GM23338 (cell line): ENCODE measurements at regions not wholly inside any gene's neighbourhood (a gene's known extent, or its start where the extent isn't known, plus 50 kb on each side); places are given as distances from the start of the nearest gene placed in this dataset.

ENCODE experiments used
- ATAC-seq: fragments of 200-7000 bp; cut with Tn5 transposase; 3 replicates; pipeline ENCODE4 v1.9.1; 2020
- DNase-seq: peaks from one replicate; pipeline ENCODE4 v3.0.0-alpha.2; 2015; ENCODE audit warnings: low spot score
- H2AFZ ChIP-seq: fragments of 200-600 bp; sonication (generic); 2 replicates; pipeline ENCODE4 v1.8.0; 2016; ENCODE audit warnings: antibody characterized with exemption, mild to moderate bottlenecking, moderate library complexity
- H3F3A ChIP-seq: fragments of 200-600 bp; sonication (generic); replicated peaks from 2 replicates; pipeline ENCODE4 v1.8.0; 2017; ENCODE audit warnings: antibody characterized with exemption, mixed run types, low read depth
- H3K27ac ChIP-seq: fragments of 200-600 bp; sonication (generic); 2 replicates; pipeline ENCODE4 v1.6.1; 2016; ENCODE audit warnings: low read depth
- H3K27me3 ChIP-seq: fragments of 200-600 bp; sonication (generic); 2 replicates; pipeline ENCODE4 v1.8.0; 2016; ENCODE audit warnings: mild to moderate bottlenecking, mixed run types, moderate library complexity; ENCODE audit not compliant: insufficient read depth
- H3K36me3 ChIP-seq: fragments of 200-600 bp; sonication (generic); 2 replicates; pipeline ENCODE4 v1.8.0; 2016; ENCODE audit warnings: mild to moderate bottlenecking; ENCODE audit not compliant: insufficient read depth
- H3K4me1 ChIP-seq: fragments of 200-600 bp; sonication (generic); 2 replicates; pipeline ENCODE4 v1.8.0; 2016; ENCODE audit warnings: mild to moderate bottlenecking, moderate library complexity; ENCODE audit not compliant: insufficient read depth
- H3K4me2 ChIP-seq: fragments of 200-600 bp; sonication (generic); 2 replicates; pipeline ENCODE4 v1.7.1; 2017; ENCODE audit warnings: mixed run types
- H3K4me3 ChIP-seq: fragments of 200-600 bp; sonication (generic); 2 replicates; pipeline ENCODE4 v1.6.1; 2016; ENCODE audit warnings: mixed run types
- H3K79me2 ChIP-seq: fragments of 200-600 bp; sonication (generic); replicated peaks from 2 replicates; pipeline ENCODE4 v1.8.0; 2017; ENCODE audit warnings: mild to moderate bottlenecking; ENCODE audit not compliant: insufficient read depth
- H3K9me2 ChIP-seq: fragments of 200-600 bp; sonication (generic); 2 replicates; pipeline ENCODE4 v1.8.0; 2017; ENCODE audit not compliant: insufficient read depth
- H4K20me1 ChIP-seq: fragments of 200-600 bp; sonication (generic); replicated peaks from 2 replicates; pipeline ENCODE4 v1.8.0; 2017; ENCODE audit warnings: mild to moderate bottlenecking; ENCODE audit not compliant: insufficient read depth
- H3K27ac Mint-ChIP-seq: 2 replicates; pipeline ENCODE4 v1.8.0; 2020; ENCODE audit warnings: inconsistent platforms, mild to moderate bottlenecking, moderate library complexity, mixed read lengths
- H3K27me3 Mint-ChIP-seq: 3 replicates; pipeline ENCODE4 v1.8.0; 2022; ENCODE audit warnings: low read depth, mild to moderate bottlenecking, moderate library complexity, mixed read lengths, inconsistent platforms; ENCODE audit not compliant: insufficient read depth, poor library complexity
- H3K36me3 Mint-ChIP-seq: 3 replicates; pipeline ENCODE4 v1.8.0; 2021; ENCODE audit warnings: low read depth, mild to moderate bottlenecking, inconsistent platforms, moderate library complexity, mixed read lengths
- H3K4me1 Mint-ChIP-seq: 3 replicates; pipeline ENCODE4 v1.8.0; 2020; ENCODE audit warnings: mild to moderate bottlenecking, inconsistent platforms, mixed read lengths
- H3K4me3 Mint-ChIP-seq: 3 replicates; pipeline ENCODE4 v1.8.0; 2021; ENCODE audit warnings: moderate library complexity, mild to moderate bottlenecking, inconsistent platforms, mixed read lengths
- H3K9me3 Mint-ChIP-seq: 3 replicates; pipeline ENCODE4 v1.8.0; 2020; ENCODE audit warnings: moderate library complexity, mild to moderate bottlenecking, inconsistent platforms, mixed read lengths
- CREB1 ChIP-seq: fragments of 250-450 bp; sonication (Bioruptor Pico); IDR thresholded peaks from 2 replicates; pipeline ENCODE4 v1.5.0; 2020; ENCODE audit warnings: low read depth, mild to moderate bottlenecking, moderate library complexity
- EZH2phosphoT487 ChIP-seq: fragments of 200-600 bp; sonication (generic); IDR thresholded peaks from one replicate; pipeline ENCODE4 v1.8.1; 2018; ENCODE audit warnings: antibody characterized with exemption; ENCODE audit not compliant: unreplicated experiment
- JUNB ChIP-seq: IDR thresholded peaks from one replicate; pipeline ENCODE4 v1.6.1; 2016; ENCODE audit warnings: antibody characterized with exemption; ENCODE audit not compliant: unreplicated experiment
- NANOG ChIP-seq: IDR thresholded peaks from 2 replicates; pipeline ENCODE4 v1.6.1; 2016; ENCODE audit warnings: antibody characterized with exemption, borderline replicate concordance
- STAT1 ChIP-seq: IDR thresholded peaks from one replicate; pipeline ENCODE4 v1.6.1; 2016; ENCODE audit warnings: antibody characterized with exemption; ENCODE audit not compliant: unreplicated experiment
- ZNF114 ChIP-seq: fragments of 250-450 bp; sonication (Bioruptor Pico); IDR thresholded peaks from 2 replicates; pipeline ENCODE4 v1.5.0; 2020; ENCODE audit warnings: mild to moderate bottlenecking, moderate library complexity
- ZNF331 ChIP-seq: fragments of 250-450 bp; sonication (Bioruptor Pico); IDR thresholded peaks from 2 replicates; pipeline ENCODE4 v1.5.0; 2020; ENCODE audit warnings: low read depth, mild to moderate bottlenecking, moderate library complexity
- TF ChIP-seq, protein P1 (sequence below): IDR thresholded peaks from one replicate; pipeline ENCODE4 v1.6.1; 2018; ENCODE audit warnings: antibody characterized with exemption; ENCODE audit not compliant: unreplicated experiment
- TF ChIP-seq, protein P2 (sequence below), 2 experiments: fragments of 200-600 bp in 1 of 2; sonication (generic) in 1 of 2; conservative IDR thresholded peaks; 2 replicates each; pipeline versions ENCODE4 v1.5.1 to v1.6.1; 2016 to 2017; ENCODE audit warnings: antibody characterized with exemption in 2 of 2, low read depth in 2 of 2, mild to moderate bottlenecking in 2 of 2, moderate library complexity in 1 of 2

DNA sequence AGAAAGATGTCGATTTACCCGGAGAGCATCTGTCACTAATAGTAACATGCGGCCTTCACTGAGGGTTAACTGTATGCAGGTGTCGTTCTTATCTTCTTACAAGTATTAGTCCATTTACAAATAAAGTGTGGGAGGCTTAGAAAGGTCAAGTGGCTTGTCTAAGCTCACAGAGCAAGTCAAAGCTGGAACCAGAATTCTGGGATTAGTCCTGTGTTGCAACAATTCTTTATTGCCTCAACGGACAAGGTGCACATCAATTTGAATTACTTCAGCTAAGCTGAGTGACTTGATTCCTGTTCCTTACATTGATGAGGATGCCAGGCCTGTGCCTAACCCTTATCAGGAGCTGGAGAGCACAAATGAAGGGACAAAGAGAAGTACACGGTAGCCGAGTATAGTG lies 1193.6 kb downstream of the UQCRFS1 start:
- TF ChIP-seq JUNB (no peak), NANOG (no peak), ZNF331 (CRISPR knock-in tag) (no peak), ZNF114 (CRISPR knock-in tag) (no peak)
- TF ChIP-seq, protein P1, sequence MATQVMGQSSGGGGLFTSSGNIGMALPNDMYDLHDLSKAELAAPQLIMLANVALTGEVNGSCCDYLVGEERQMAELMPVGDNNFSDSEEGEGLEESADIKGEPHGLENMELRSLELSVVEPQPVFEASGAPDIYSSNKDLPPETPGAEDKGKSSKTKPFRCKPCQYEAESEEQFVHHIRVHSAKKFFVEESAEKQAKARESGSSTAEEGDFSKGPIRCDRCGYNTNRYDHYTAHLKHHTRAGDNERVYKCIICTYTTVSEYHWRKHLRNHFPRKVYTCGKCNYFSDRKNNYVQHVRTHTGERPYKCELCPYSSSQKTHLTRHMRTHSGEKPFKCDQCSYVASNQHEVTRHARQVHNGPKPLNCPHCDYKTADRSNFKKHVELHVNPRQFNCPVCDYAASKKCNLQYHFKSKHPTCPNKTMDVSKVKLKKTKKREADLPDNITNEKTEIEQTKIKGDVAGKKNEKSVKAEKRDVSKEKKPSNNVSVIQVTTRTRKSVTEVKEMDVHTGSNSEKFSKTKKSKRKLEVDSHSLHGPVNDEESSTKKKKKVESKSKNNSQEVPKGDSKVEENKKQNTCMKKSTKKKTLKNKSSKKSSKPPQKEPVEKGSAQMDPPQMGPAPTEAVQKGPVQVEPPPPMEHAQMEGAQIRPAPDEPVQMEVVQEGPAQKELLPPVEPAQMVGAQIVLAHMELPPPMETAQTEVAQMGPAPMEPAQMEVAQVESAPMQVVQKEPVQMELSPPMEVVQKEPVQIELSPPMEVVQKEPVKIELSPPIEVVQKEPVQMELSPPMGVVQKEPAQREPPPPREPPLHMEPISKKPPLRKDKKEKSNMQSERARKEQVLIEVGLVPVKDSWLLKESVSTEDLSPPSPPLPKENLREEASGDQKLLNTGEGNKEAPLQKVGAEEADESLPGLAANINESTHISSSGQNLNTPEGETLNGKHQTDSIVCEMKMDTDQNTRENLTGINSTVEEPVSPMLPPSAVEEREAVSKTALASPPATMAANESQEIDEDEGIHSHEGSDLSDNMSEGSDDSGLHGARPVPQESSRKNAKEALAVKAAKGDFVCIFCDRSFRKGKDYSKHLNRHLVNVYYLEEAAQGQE: no peak
- no peak overlapping the region for H3K27ac ChIP-seq
- no peaks in the 10 kb centered on the region for H3K36me3 ChIP-seq
- H4K20me1 ChIP-seq: no peaks in the 10 kb centered on the region
- H3K9me3 Mint-ChIP-seq: peaks cover 10% of the 10 kb centered on the region
- H3K4me1 Mint-ChIP-seq: peaks cover 28% of the 10 kb centered on the region
- no peaks in the 10 kb centered on the region for H3K79me2 ChIP-seq
- no peak overlapping the region for H2AFZ ChIP-seq
- peaks cover 5% of the 10 kb centered on the region; the same call in 1 of the 2 replicates for H3K4me1 ChIP-seq
- no peak overlapping the region for H3K4me2 ChIP-seq
- peaks cover 12% of the 10 kb centered on the region; the same call in 1 of the 2 replicates for H3K9me2 ChIP-seq
- no peak overlapping the region for H3K4me3 ChIP-seq
- no peaks in the 10 kb centered on the region for H3K27me3 ChIP-seq
- no peak for ATAC-seq
- no peaks in the 10 kb centered on the region for H3F3A ChIP-seq
- no peaks in the 10 kb centered on the region for H3K36me3 Mint-ChIP-seq
- H3K27ac Mint-ChIP-seq: no peak overlapping the region
- H3K27me3 Mint-ChIP-seq: peaks cover 2% of the 10 kb centered on the region
- DNase-seq: no peak
- no peak overlapping the region for H3K4me3 Mint-ChIP-seq

DNA sequence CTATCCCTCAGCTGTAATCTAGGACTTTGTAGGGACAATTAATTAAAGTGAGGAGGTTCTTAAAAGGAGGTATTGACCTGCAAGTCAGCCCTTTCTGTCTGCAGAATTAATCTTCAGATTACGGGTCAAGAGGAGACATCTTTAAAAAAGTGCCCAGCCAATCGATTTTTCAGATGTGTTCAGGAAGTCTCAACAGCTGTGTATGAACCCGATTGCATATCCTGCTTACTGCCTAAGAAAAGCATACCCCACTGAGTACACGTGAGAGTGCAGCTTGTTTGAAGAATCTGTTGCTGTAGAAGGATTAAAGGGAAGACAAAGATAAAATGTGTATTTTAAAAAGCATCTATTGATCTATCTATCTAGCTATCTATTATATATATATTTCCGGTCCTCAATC lies 1194.5 kb downstream of the UQCRFS1 start:
- Mint-ChIP-seq H3K9me3 (peaks cover 10% of the 10 kb centered on the region), H3K27me3 (peaks cover 2% of the 10 kb centered on the region), H3K4me3 (no peak overlapping the region), H3K27ac (no peak overlapping the region), H3K36me3 (no peaks in the 10 kb centered on the region; the same call in 2 of the 3 replicates), H3K4me1 (peaks cover 28% of the 10 kb centered on the region)
- no peak overlapping the region for H3K4me3 ChIP-seq
- H4K20me1 ChIP-seq: no peaks in the 10 kb centered on the region
- TF ChIP-seq, protein P2, sequence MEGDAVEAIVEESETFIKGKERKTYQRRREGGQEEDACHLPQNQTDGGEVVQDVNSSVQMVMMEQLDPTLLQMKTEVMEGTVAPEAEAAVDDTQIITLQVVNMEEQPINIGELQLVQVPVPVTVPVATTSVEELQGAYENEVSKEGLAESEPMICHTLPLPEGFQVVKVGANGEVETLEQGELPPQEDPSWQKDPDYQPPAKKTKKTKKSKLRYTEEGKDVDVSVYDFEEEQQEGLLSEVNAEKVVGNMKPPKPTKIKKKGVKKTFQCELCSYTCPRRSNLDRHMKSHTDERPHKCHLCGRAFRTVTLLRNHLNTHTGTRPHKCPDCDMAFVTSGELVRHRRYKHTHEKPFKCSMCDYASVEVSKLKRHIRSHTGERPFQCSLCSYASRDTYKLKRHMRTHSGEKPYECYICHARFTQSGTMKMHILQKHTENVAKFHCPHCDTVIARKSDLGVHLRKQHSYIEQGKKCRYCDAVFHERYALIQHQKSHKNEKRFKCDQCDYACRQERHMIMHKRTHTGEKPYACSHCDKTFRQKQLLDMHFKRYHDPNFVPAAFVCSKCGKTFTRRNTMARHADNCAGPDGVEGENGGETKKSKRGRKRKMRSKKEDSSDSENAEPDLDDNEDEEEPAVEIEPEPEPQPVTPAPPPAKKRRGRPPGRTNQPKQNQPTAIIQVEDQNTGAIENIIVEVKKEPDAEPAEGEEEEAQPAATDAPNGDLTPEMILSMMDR (conservative IDR thresholded peaks at IDR 0.05; ENCODE audit: low read depth in 2 of 2): no peak
- TF ChIP-seq STAT1 (no peak), CREB1 (CRISPR knock-in tag) (no peak), ZNF114 (CRISPR knock-in tag) (no peak), EZH2phosphoT487 (no peak), NANOG (no peak), JUNB (no peak)
- TF ChIP-seq, protein P1: no peak
- no peak overlapping the region for H3K4me2 ChIP-seq
- H3K9me2 ChIP-seq: peaks cover 12% of the 10 kb centered on the region; the same call in 1 of the 2 replicates
- DNase-seq: no peak
- no peak overlapping the region for H3K27ac ChIP-seq
- no peak for ATAC-seq
- H3K79me2 ChIP-seq: no peaks in the 10 kb centered on the region
- H3F3A ChIP-seq: no peaks in the 10 kb centered on the region
- no peaks in the 10 kb centered on the region for H3K27me3 ChIP-seq
- H3K36me3 ChIP-seq: no peaks in the 10 kb centered on the region
- H2AFZ ChIP-seq: no peak overlapping the region
- peaks cover 5% of the 10 kb centered on the region; the same call in 1 of the 2 replicates for H3K4me1 ChIP-seq
